ENCODE measurements at regions not wholly inside any gene's neighbourhood (a gene's known extent, or its start where the extent isn't known, plus 50 kb on each side); places are given as distances from the start of the nearest gene placed in this dataset.

DNA sequence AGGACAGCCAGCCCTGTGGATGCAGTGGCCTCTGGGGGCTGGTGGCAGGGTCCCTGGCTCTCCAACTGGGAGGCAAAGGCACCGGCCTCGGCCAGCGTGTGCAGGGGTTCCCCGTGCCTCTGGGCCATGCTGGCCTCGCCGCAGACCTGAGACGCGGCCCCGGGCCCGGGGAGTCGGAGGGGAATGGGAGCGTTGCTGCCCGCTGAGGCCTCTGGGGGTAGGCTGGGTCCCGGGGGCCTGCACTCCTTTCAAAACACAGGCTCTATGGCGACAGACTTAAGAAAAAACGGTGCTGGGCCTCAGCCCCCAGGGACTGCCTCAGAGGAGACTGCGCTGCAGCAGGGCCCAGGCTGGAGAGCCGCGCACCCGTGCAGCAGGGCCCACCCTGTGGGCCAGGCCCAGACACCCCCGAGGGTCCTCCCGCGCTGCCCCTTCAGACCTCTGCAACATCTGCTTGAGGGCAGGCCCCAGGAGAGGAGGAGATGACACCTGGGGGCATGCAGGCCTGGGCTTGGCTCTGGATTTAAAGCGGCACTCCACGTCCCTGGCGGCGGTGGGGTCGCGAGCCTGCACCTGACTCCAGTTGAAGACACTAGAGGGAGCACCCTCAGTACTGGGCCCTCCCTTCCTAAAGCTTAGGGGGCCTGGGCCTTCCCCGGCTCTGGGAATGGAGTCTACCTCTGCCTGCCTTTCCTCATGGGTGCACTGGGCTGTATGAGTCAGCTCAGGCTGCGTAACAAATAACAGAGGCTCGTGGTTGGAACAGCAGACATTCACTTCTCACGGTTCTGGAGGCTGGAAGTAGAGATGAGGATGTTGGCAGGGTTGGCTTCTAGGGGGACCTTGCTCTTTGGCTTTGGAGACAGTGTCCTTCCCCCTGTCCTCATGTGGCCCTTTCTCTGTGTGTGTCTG lies 117.4 kb upstream of the RPS6KA2 start:
- Histone ChIP-seq H3K9ac (replicated peaks; ENCODE audit: extremely low read depth, insufficient read depth, low read length) (no peak overlapping the region), H3K27me3 (ENCODE audit: control insufficient read depth in 2 of 2, insufficient read depth in 2 of 2, low read length in 2 of 2) (peaks cover 0 to 1% of the 10 kb centered on the region in 2 experiments), H3K9me1 (replicated peaks; ENCODE audit: control insufficient read depth, extremely low read depth, insufficient read depth, low read length) (no peaks in the 10 kb centered on the region), H2AFZ (ENCODE audit: low read depth, low read length) (no peak overlapping the region), H3K27ac (ENCODE audit: insufficient read depth, low read depth, low read length) (no peak overlapping the region), H3K4me1 (ENCODE audit: control insufficient read depth, extremely low read depth, insufficient read depth, low read length) (no peaks in the 10 kb centered on the region), H3K4me2 (ENCODE audit: insufficient read depth, low read length) (no peak overlapping the region), H3K4me3 (replicated peaks in 1 of 3; ENCODE audit: insufficient read depth in 1 of 3, low read depth in 1 of 3, low read length in 3 of 3) (no peak overlapping the region), H3K9me3 (replicated peaks; ENCODE audit: control insufficient read depth, insufficient read depth, low read length) (no peaks in the 10 kb centered on the region), H3K79me2 (ENCODE audit: control insufficient read depth, insufficient read depth, low read length) (no peaks in the 10 kb centered on the region), H4K20me1 (replicated peaks; ENCODE audit: control insufficient read depth, extremely low read depth, insufficient read depth, low read length) (no peaks in the 10 kb centered on the region), H3K36me3 (ENCODE audit: control insufficient read depth in 2 of 2, extremely low read depth in 1 of 2, insufficient read depth in 2 of 2, low read length in 2 of 2) (no peaks in the 10 kb centered on the region)
- dilution Hi-C loops (cut with MboI; ENCODE audit: extremely low pct_ligation_motif_present, low sequenced_read_pairs) (no loop called here), intact Hi-C loops (cut with micrococcal nuclease) (no loop called here)
- CTCF ChIA-PET = no interaction called here
- TF ChIP-seq JUN (IDR thresholded peaks at IDR 0.05; ENCODE audit: borderline replicate concordance, insufficient read depth, insufficient read length, low read depth) (no peak), FOS (IDR thresholded peaks at IDR 0.05; ENCODE audit: borderline replicate concordance, insufficient read depth, low read length) (no peak), GATA2 (IDR thresholded peaks at IDR 0.05; ENCODE audit: insufficient read depth, insufficient read length, low read depth, low read length) (no peak), POLR2A (IDR thresholded peaks at IDR 0.05; ENCODE audit: low read depth, low read length) (no peak), EZH2 (IDR thresholded peaks at IDR 0.05; ENCODE audit: borderline replicate concordance, low read depth, low read length, severe bottlenecking) (no peak)
- TF ChIP-seq, protein P1, sequence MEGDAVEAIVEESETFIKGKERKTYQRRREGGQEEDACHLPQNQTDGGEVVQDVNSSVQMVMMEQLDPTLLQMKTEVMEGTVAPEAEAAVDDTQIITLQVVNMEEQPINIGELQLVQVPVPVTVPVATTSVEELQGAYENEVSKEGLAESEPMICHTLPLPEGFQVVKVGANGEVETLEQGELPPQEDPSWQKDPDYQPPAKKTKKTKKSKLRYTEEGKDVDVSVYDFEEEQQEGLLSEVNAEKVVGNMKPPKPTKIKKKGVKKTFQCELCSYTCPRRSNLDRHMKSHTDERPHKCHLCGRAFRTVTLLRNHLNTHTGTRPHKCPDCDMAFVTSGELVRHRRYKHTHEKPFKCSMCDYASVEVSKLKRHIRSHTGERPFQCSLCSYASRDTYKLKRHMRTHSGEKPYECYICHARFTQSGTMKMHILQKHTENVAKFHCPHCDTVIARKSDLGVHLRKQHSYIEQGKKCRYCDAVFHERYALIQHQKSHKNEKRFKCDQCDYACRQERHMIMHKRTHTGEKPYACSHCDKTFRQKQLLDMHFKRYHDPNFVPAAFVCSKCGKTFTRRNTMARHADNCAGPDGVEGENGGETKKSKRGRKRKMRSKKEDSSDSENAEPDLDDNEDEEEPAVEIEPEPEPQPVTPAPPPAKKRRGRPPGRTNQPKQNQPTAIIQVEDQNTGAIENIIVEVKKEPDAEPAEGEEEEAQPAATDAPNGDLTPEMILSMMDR (IDR thresholded peaks at IDR 0.05; ENCODE audit: extremely low read depth in 1 of 2, insufficient read depth in 1 of 2, low read depth in 1 of 2, low read length in 2 of 2) = no peak
- TF ChIP-seq, protein P2, sequence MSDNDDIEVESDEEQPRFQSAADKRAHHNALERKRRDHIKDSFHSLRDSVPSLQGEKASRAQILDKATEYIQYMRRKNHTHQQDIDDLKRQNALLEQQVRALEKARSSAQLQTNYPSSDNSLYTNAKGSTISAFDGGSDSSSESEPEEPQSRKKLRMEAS (IDR thresholded peaks at IDR 0.05; ENCODE audit: insufficient read depth, insufficient read length) = no peak
- DNase-seq (ENCODE audit: low read depth, low spot score) (no peak), FAIRE-seq (no peak)
- BruUV-seq (replicated peaks) = no TSS peak
- POLR2A ChIA-PET = no interaction called here

All from endothelial cell of umbilical vein (primary cell).